ENCODE measurements at regions not wholly inside any gene's neighbourhood (a gene's known extent, or its start where the extent isn't known, plus 50 kb on each side); places are given as distances from the start of the nearest gene placed in this dataset.

- no peak overlapping the region for H3K4me3 ChIP-seq
- 79% methylated on average over 3 of the region's 3 CpGs for WGBS
These were observed 2674.7 kb upstream of the PCDH20 start for GRCh38 chr13:64090311-64090710.

GRCh38 chr13:64088491-64088890 is 2672.8 kb upstream of the PCDH20 start:
- 95% methylated on average over 2 of the region's 2 CpGs for WGBS
- DNase-seq (ENCODE audit: low spot score in 2 of 2), result no peak
- Histone ChIP-seq H3K27me3 (no peaks in the 10 kb centered on the region), H3K36me3 (no peaks in the 10 kb centered on the region), H3K9me3 (no peaks in the 10 kb centered on the region), H3K4me3 (no peak overlapping the region), H3K27ac (no peak overlapping the region), H3K4me1 (no peaks in the 10 kb centered on the region)
- TF ChIP-seq EP300 (IDR thresholded peaks at IDR 0.05), result no peak
- no peak for TF ChIP-seq POLR2AphosphoS5 (IDR thresholded peaks at IDR 0.05)
- TF ChIP-seq CTCF (IDR thresholded peaks at IDR 0.05), result no peak
- no peak for TF ChIP-seq POLR2A (IDR thresholded peaks at IDR 0.05)

More at GRCh38 chr13:64090311-64090710, 2674.7 kb upstream of the PCDH20 start:
- no peaks in the 10 kb centered on the region for H3K9me3 ChIP-seq
- H3K27me3 ChIP-seq, result no peaks in the 10 kb centered on the region
- no peak for TF ChIP-seq CTCF (IDR thresholded peaks at IDR 0.05)
- no peak for TF ChIP-seq POLR2AphosphoS5 (IDR thresholded peaks at IDR 0.05)
- TF ChIP-seq POLR2A (IDR thresholded peaks at IDR 0.05), result no peak
- DNase-seq (ENCODE audit: low spot score in 2 of 2), result no peak
- no peaks in the 10 kb centered on the region for H3K36me3 ChIP-seq
- no peaks in the 10 kb centered on the region for H3K4me1 ChIP-seq
- H3K27ac ChIP-seq, result no peak overlapping the region

GRCh38 chr13:64087624-64088023 is 2672.0 kb upstream of the PCDH20 start:
- Histone ChIP-seq H3K9me3 (no peaks in the 10 kb centered on the region), H3K27me3 (no peaks in the 10 kb centered on the region), H3K27ac (no peak overlapping the region), H3K36me3 (no peaks in the 10 kb centered on the region), H3K4me1 (no peaks in the 10 kb centered on the region), H3K4me3 (no peak overlapping the region)
- no peak for TF ChIP-seq POLR2A (IDR thresholded peaks at IDR 0.05)
- no peak for TF ChIP-seq EP300 (IDR thresholded peaks at IDR 0.05)
- DNase-seq (ENCODE audit: low spot score in 2 of 2), result no peak
- 71% methylated on average over 1 of the region's 1 CpG for WGBS

GRCh38 chr13:64083811-64084210 is 2668.2 kb upstream of the PCDH20 start:
- no peak overlapping the region for H3K4me3 ChIP-seq
- WGBS, result 77% methylated on average over 1 of the region's 1 CpG
- no peaks in the 10 kb centered on the region for H3K27me3 ChIP-seq
- H3K4me1 ChIP-seq, result no peaks in the 10 kb centered on the region
- H3K36me3 ChIP-seq, result no peaks in the 10 kb centered on the region
- DNase-seq (ENCODE audit: low spot score in 2 of 2), result no peak
- H3K27ac ChIP-seq, result no peak overlapping the region
- no peaks in the 10 kb centered on the region for H3K9me3 ChIP-seq
- TF ChIP-seq EP300 (IDR thresholded peaks at IDR 0.05) (no peak), CTCF (IDR thresholded peaks at IDR 0.05) (no peak), POLR2AphosphoS5 (IDR thresholded peaks at IDR 0.05) (no peak)

- no peak overlapping the region for H3K27ac ChIP-seq
- no peaks in the 10 kb centered on the region for H3K4me1 ChIP-seq
- no peaks in the 10 kb centered on the region for H3K36me3 ChIP-seq
- TF ChIP-seq EP300 (IDR thresholded peaks at IDR 0.05) (no peak), POLR2AphosphoS5 (IDR thresholded peaks at IDR 0.05) (no peak), CTCF (IDR thresholded peaks at IDR 0.05) (no peak), POLR2A (IDR thresholded peaks at IDR 0.05) (no peak)
- no peak for DNase-seq (ENCODE audit: low spot score in 2 of 2)
- WGBS, result 68% methylated on average over 1 of the region's 1 CpG
- H3K27me3 ChIP-seq, result no peaks in the 10 kb centered on the region
- H3K9me3 ChIP-seq, result no peaks in the 10 kb centered on the region
- no peak overlapping the region for H3K4me3 ChIP-seq
These were observed 2667.7 kb upstream of the PCDH20 start for GRCh38 chr13:64083396-64083795.

GRCh38 chr13:64078480-64078936 is 2662.9 kb upstream of the PCDH20 start:
- 97% methylated on average over 14 of the region's 22 CpGs for WGBS
- no peak for DNase-seq (ENCODE audit: low spot score in 2 of 2)

More at GRCh38 chr13:64078480-64078936, 2662.9 kb upstream of the PCDH20 start:
- TF ChIP-seq POLR2AphosphoS5 (IDR thresholded peaks at IDR 0.05) (no peak), CTCF (IDR thresholded peaks at IDR 0.05) (no peak), POLR2A (IDR thresholded peaks at IDR 0.05) (no peak), EP300 (IDR thresholded peaks at IDR 0.05) (no peak)
- H3K4me1 ChIP-seq, result no peaks in the 10 kb centered on the region
- no peak overlapping the region for H3K27ac ChIP-seq
- H3K4me3 ChIP-seq, result no peak overlapping the region
- H3K9me3 ChIP-seq, result no peaks in the 10 kb centered on the region
- H3K27me3 ChIP-seq, result no peaks in the 10 kb centered on the region
- no peaks in the 10 kb centered on the region for H3K36me3 ChIP-seq

Measured in suprapubic skin (tissue), 4 donors.